ENCODE measurements at regions not wholly inside any gene's neighbourhood (a gene's known extent, or its start where the extent isn't known, plus 50 kb on each side); places are given as distances from the start of the nearest gene placed in this dataset.

GRCh38 chr2:136377423-136378382 lies 259.8 kb upstream of the CXCR4 start:
- no TSS peak for BruUV-seq (replicated peaks)
- Histone ChIP-seq H3K4me3 (no peak overlapping the region), H3K9me2 (ENCODE audit: insufficient read depth) (no peaks in the 10 kb centered on the region), H3F3A (ENCODE audit: insufficient read depth, low read depth) (no peaks in the 10 kb centered on the region), H3K27me3 (ENCODE audit: insufficient read depth, low read depth) (no peaks in the 10 kb centered on the region), H3K4me1 (replicated peaks; ENCODE audit: insufficient read depth) (no peaks in the 10 kb centered on the region), H3K9me3 (ENCODE audit: insufficient read depth, low read depth) (no peaks in the 10 kb centered on the region), H4K20me1 (ENCODE audit: insufficient read depth) (no peaks in the 10 kb centered on the region), H3K36me3 (ENCODE audit: low read depth) (no peaks in the 10 kb centered on the region), H3K79me2 (ENCODE audit: low read depth) (no peaks in the 10 kb centered on the region), H2AFZ (no peak overlapping the region), H3K4me2 (no peak overlapping the region), H3K27ac (no peak overlapping the region)
- CTCF ChIA-PET, result no interaction called here
- no peak for TF ChIP-seq EZH2 (IDR thresholded peaks at IDR 0.05; ENCODE audit: low read depth)
- TF ChIP-seq, protein P1, sequence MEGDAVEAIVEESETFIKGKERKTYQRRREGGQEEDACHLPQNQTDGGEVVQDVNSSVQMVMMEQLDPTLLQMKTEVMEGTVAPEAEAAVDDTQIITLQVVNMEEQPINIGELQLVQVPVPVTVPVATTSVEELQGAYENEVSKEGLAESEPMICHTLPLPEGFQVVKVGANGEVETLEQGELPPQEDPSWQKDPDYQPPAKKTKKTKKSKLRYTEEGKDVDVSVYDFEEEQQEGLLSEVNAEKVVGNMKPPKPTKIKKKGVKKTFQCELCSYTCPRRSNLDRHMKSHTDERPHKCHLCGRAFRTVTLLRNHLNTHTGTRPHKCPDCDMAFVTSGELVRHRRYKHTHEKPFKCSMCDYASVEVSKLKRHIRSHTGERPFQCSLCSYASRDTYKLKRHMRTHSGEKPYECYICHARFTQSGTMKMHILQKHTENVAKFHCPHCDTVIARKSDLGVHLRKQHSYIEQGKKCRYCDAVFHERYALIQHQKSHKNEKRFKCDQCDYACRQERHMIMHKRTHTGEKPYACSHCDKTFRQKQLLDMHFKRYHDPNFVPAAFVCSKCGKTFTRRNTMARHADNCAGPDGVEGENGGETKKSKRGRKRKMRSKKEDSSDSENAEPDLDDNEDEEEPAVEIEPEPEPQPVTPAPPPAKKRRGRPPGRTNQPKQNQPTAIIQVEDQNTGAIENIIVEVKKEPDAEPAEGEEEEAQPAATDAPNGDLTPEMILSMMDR (conservative IDR thresholded peaks at IDR 0.05), result no peak
- intact Hi-C loops (cut with micrococcal nuclease; ENCODE audit: unreplicated experiment), result loop anchor here (1.0 to 5.0 kb wide), 3 partner anchors 255 to 461 kb away; partner anchors contain the start of gene DARS1
- DNase-seq, result no peak
- POLR2A ChIA-PET (ENCODE audit: unreplicated experiment), result no interaction called here

DNA sequence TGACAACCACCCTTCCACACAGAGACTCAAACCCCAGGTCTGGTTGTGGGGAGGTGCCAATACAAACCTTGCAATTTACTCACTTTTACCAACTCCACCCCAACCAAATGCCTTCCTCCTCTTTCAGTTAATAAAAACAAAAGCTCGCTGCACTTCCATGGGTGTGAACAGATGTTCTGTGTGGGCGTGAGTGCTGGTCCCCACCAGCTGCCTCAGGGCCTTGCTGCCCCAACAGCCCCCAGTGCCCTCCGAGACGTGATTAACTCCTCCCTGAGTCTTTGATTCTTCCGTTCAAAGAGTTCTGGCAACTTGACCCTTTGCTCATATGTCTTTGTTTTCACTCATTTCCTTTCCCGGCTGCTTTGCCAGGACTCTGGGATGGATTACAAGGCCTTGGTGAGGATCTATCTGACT lies 258.9 kb upstream of the CXCR4 start:
- ChIA-PET CTCF (no interaction called here), POLR2A (ENCODE audit: unreplicated experiment) (no interaction called here)
- no peak overlapping the region for H3K4me2 ChIP-seq
- no peak overlapping the region for H3K27ac ChIP-seq
- no peak overlapping the region for H2AFZ ChIP-seq
- no peaks in the 10 kb centered on the region for H3K79me2 ChIP-seq (ENCODE audit: low read depth)
- intact Hi-C loops (cut with micrococcal nuclease; ENCODE audit: unreplicated experiment), result loop anchor here (5.0 kb wide), 2 partner anchors 255 to 390 kb away; partner anchors contain the start of gene DARS1
- no peaks in the 10 kb centered on the region for H3K4me1 ChIP-seq (replicated peaks; ENCODE audit: insufficient read depth)
- no TSS peak for BruUV-seq (replicated peaks)
- H3K27me3 ChIP-seq (ENCODE audit: insufficient read depth, low read depth), result no peaks in the 10 kb centered on the region
- H3K36me3 ChIP-seq (ENCODE audit: low read depth), result no peaks in the 10 kb centered on the region
- H4K20me1 ChIP-seq (ENCODE audit: insufficient read depth), result no peaks in the 10 kb centered on the region
- no peak for DNase-seq
- H3K9me3 ChIP-seq (ENCODE audit: insufficient read depth, low read depth), result no peaks in the 10 kb centered on the region
- TF ChIP-seq, protein P1 (conservative IDR thresholded peaks at IDR 0.05), result no peak
- no peak for TF ChIP-seq EZH2 (IDR thresholded peaks at IDR 0.05; ENCODE audit: low read depth)
- no peaks in the 10 kb centered on the region for H3K9me2 ChIP-seq (ENCODE audit: insufficient read depth)
- H3F3A ChIP-seq (ENCODE audit: insufficient read depth, low read depth), result no peaks in the 10 kb centered on the region
- no peak overlapping the region for H3K4me3 ChIP-seq

DNA sequence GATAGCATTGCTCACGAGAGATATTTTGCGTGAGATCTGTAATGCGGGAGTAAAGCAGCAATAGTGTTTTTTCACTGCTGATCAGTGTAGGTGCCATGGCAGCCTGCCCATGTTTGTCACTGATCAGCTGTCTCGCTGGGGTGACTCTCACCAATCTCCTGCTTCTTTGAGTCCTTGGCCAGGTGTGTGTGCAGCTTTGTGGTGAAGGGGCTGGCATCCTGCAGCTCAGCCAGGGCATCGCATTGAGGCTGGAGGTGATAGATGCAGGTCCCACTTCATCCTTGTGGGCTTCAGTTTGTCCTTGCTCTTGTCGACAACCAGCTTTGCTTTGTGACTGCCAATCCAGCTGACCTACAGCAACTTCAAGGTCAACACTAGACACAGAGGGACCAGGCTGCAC lies 258.3 kb upstream of the CXCR4 start:
- no peaks in the 10 kb centered on the region for H3K27me3 ChIP-seq (ENCODE audit: insufficient read depth, low read depth)
- no peaks in the 10 kb centered on the region for H3K4me1 ChIP-seq (replicated peaks; ENCODE audit: insufficient read depth)
- H3K9me3 ChIP-seq (ENCODE audit: insufficient read depth, low read depth), result no peaks in the 10 kb centered on the region
- BruUV-seq (replicated peaks), result no TSS peak
- H3K4me3 ChIP-seq, result no peak overlapping the region
- no peaks in the 10 kb centered on the region for H4K20me1 ChIP-seq (ENCODE audit: insufficient read depth)
- no peak overlapping the region for H3K27ac ChIP-seq
- H3K9me2 ChIP-seq (ENCODE audit: insufficient read depth), result no peaks in the 10 kb centered on the region
- no peaks in the 10 kb centered on the region for H3F3A ChIP-seq (ENCODE audit: insufficient read depth, low read depth)
- H3K4me2 ChIP-seq, result no peak overlapping the region
- no peak for TF ChIP-seq EZH2 (IDR thresholded peaks at IDR 0.05; ENCODE audit: low read depth)
- TF ChIP-seq, protein P1 (conservative IDR thresholded peaks at IDR 0.05), result no peak
- ChIA-PET POLR2A (ENCODE audit: unreplicated experiment) (no interaction called here), CTCF (no interaction called here)
- intact Hi-C loops (cut with micrococcal nuclease; ENCODE audit: unreplicated experiment), result loop anchor here (5.0 kb wide), 2 partner anchors 254 to 389 kb away; partner anchors contain the start of gene DARS1
- no peaks in the 10 kb centered on the region for H3K79me2 ChIP-seq (ENCODE audit: low read depth)
- H2AFZ ChIP-seq, result no peak overlapping the region
- no peak for DNase-seq
- no peaks in the 10 kb centered on the region for H3K36me3 ChIP-seq (ENCODE audit: low read depth)
